ENCODE measurements at regions not wholly inside any gene's neighbourhood (a gene's known extent, or its start where the extent isn't known, plus 50 kb on each side); places are given as distances from the start of the nearest gene placed in this dataset.

DNA sequence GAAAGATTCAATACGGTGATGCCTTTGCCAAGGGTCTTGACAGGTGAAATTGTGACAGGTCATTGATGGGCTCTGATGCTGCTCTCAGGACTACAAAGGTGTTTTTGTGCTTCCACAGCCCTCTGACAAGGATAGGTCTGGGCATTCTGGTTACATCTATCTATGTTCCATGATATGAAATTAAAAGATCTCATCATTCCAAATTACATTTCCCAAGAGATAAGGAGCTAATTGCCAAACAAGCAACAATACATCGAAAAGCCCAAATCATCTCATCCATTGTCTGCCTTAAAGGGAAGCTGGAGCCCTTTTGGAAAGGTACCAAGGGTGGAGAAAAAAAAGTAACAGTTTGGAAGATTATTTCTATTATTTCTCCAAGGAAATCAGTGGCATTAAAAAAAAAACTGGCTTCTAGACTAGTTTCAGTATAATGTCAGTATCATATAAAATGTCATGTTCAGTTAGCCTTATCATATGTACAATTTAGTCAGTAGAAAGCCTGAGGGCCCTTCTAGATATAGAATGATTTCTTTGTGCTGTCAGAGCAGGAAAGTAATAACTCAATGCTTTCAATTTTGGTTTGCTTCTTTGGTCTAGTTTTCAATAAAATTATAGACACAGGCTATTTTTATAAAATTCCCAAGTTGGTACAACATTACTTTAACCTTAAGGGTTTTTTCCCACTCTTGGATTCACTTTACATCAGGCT, 224.5 kb upstream of the GPRIN3 start:
- intact Hi-C loops (cut with micrococcal nuclease; ENCODE audit: unreplicated experiment), result no loop called here
- Mint-ChIP-seq H3K36me3 (ENCODE audit: insufficient read depth, unreplicated experiment) (no peaks in the 10 kb centered on the region), H3K4me1 (ENCODE audit: low read depth, unreplicated experiment) (no peaks in the 10 kb centered on the region), H3K27me3 (ENCODE audit: insufficient read depth, unreplicated experiment) (peaks cover 9% of the 10 kb centered on the region), H3K4me3 (ENCODE audit: unreplicated experiment) (no peak overlapping the region), H3K9me3 (ENCODE audit: unreplicated experiment) (no peaks in the 10 kb centered on the region), H3K27ac (ENCODE audit: unreplicated experiment) (no peak overlapping the region)
- no peak for DNase-seq
- Histone ChIP-seq H3K4me1 (no peaks in the 10 kb centered on the region), H3K36me3 (ENCODE audit: control insufficient read depth, insufficient read depth, low read length) (no peaks in the 10 kb centered on the region), H3K27me3 (replicated peaks; ENCODE audit: control insufficient read depth, insufficient read depth, low read length) (no peaks in the 10 kb centered on the region), H3K9me3 (no peaks in the 10 kb centered on the region), H3K4me3 (ENCODE audit: low read depth, low read length) (no peak overlapping the region)
- BruUV-seq (replicated peaks), result no TSS peak
- TF ChIP-seq, protein P1, sequence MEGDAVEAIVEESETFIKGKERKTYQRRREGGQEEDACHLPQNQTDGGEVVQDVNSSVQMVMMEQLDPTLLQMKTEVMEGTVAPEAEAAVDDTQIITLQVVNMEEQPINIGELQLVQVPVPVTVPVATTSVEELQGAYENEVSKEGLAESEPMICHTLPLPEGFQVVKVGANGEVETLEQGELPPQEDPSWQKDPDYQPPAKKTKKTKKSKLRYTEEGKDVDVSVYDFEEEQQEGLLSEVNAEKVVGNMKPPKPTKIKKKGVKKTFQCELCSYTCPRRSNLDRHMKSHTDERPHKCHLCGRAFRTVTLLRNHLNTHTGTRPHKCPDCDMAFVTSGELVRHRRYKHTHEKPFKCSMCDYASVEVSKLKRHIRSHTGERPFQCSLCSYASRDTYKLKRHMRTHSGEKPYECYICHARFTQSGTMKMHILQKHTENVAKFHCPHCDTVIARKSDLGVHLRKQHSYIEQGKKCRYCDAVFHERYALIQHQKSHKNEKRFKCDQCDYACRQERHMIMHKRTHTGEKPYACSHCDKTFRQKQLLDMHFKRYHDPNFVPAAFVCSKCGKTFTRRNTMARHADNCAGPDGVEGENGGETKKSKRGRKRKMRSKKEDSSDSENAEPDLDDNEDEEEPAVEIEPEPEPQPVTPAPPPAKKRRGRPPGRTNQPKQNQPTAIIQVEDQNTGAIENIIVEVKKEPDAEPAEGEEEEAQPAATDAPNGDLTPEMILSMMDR (IDR thresholded peaks at IDR 0.05; ENCODE audit: insufficient read depth in 1 of 2, low read depth in 1 of 2, low read length in 1 of 2, severe bottlenecking in 1 of 2, unreplicated experiment in 1 of 2), result no peak
- ChIA-PET POLR2A (no interaction called here), CTCF (no interaction called here)

DNA sequence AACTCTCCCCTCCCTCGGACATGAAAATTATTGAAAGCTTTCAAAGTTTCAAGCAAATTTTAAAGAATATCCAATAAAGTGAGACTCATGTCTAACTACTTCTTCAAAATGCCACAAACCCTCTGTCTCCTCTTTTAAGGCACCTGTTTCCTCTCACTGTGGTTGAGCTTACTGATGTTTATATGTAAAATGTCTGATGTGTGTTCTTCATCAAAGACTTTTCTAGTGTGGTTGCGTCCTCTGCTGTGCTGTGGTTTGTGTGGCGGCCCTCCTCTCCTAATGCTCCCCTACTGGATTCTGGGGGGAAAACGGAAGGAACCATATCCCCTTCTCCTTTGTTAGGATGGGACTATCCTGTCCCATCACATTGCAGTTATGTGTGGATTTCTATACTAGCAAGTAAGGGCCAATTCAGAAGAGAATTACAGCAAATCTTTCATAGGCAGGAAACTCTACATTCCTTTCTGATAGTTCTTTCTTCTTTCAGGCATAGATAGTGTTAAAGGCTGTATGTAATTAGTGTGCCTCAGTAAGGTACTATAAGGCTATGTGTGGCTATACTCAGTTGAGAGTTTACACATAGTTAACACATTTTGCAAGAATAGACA, 221.0 kb upstream of the GPRIN3 start:
- Mint-ChIP-seq H3K4me1 (ENCODE audit: low read depth, unreplicated experiment) (no peaks in the 10 kb centered on the region), H3K4me3 (ENCODE audit: unreplicated experiment) (no peak overlapping the region), H3K27me3 (ENCODE audit: insufficient read depth, unreplicated experiment) (peaks cover 2% of the 10 kb centered on the region), H3K27ac (ENCODE audit: unreplicated experiment) (no peak overlapping the region), H3K9me3 (ENCODE audit: unreplicated experiment) (no peaks in the 10 kb centered on the region), H3K36me3 (ENCODE audit: insufficient read depth, unreplicated experiment) (no peaks in the 10 kb centered on the region)
- no peaks in the 10 kb centered on the region for H3K9me3 ChIP-seq
- no TSS peak for BruUV-seq (replicated peaks)
- H3K36me3 ChIP-seq (ENCODE audit: control insufficient read depth, insufficient read depth, low read length), result no peaks in the 10 kb centered on the region
- intact Hi-C loops (cut with micrococcal nuclease; ENCODE audit: unreplicated experiment), result no loop called here
- DNase-seq, result no peak
- ChIA-PET POLR2A (no interaction called here), CTCF (interaction anchor here (0.6 kb wide), 1 partner anchor 129 kb away, joined by 4 read pairs; no protein-coding TSS in a partner anchor)
- TF ChIP-seq, protein P1 (IDR thresholded peaks at IDR 0.05; ENCODE audit: insufficient read depth in 1 of 2, low read depth in 1 of 2, low read length in 1 of 2, severe bottlenecking in 1 of 2, unreplicated experiment in 1 of 2), result no peak
- no peaks in the 10 kb centered on the region for H3K4me1 ChIP-seq
- H3K27me3 ChIP-seq (replicated peaks; ENCODE audit: control insufficient read depth, insufficient read depth, low read length), result no peaks in the 10 kb centered on the region
- H3K4me3 ChIP-seq (ENCODE audit: low read depth, low read length), result no peak overlapping the region

DNA sequence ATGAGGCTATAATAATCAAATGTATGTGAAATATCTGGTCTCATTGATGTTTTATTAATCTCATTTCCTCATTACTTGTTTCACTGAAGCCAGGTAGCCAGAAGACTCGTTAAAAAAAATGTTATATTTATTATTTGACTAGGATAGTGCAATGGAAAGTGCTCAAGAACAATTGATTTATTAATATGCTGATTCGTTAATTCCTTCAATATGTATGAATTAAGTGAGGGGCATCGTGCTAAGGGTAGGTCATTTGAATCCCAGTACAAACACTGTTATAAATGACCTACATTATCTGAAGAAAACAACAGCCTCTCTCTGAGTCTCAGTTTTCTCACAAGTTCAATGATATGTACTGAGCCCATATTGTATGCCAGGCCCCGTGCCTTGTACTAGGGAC, 214.2 kb upstream of the GPRIN3 start:
- intact Hi-C loops (cut with micrococcal nuclease; ENCODE audit: unreplicated experiment), result no loop called here
- Mint-ChIP-seq H3K27me3 (ENCODE audit: insufficient read depth, unreplicated experiment) (peaks cover 12% of the 10 kb centered on the region), H3K9me3 (ENCODE audit: unreplicated experiment) (no peaks in the 10 kb centered on the region), H3K4me1 (ENCODE audit: low read depth, unreplicated experiment) (no peaks in the 10 kb centered on the region), H3K36me3 (ENCODE audit: insufficient read depth, unreplicated experiment) (no peaks in the 10 kb centered on the region), H3K4me3 (ENCODE audit: unreplicated experiment) (no peak overlapping the region), H3K27ac (ENCODE audit: unreplicated experiment) (no peak overlapping the region)
- Histone ChIP-seq H3K4me3 (ENCODE audit: low read depth, low read length) (no peak overlapping the region), H3K4me1 (no peaks in the 10 kb centered on the region), H3K36me3 (ENCODE audit: control insufficient read depth, insufficient read depth, low read length) (no peaks in the 10 kb centered on the region), H3K27me3 (replicated peaks; ENCODE audit: control insufficient read depth, insufficient read depth, low read length) (no peaks in the 10 kb centered on the region), H3K9me3 (no peaks in the 10 kb centered on the region)
- TF ChIP-seq, protein P1 (IDR thresholded peaks at IDR 0.05; ENCODE audit: insufficient read depth in 1 of 2, low read depth in 1 of 2, low read length in 1 of 2, severe bottlenecking in 1 of 2, unreplicated experiment in 1 of 2), result no peak
- POLR2A ChIA-PET, result no interaction called here
- no peak for DNase-seq
- no TSS peak for BruUV-seq (replicated peaks)
- CTCF ChIA-PET, result no interaction called here
